Gastroesophageal sphincter (tissue), 3 donors: ENCODE measurements at regions not wholly inside any gene's neighbourhood (a gene's known extent, or its start where the extent isn't known, plus 50 kb on each side); places are given as distances from the start of the nearest gene placed in this dataset.

Experiments
- POLR2A ChIP-seq, 2 donors: fragments of 450-650 bp; IDR thresholded peaks; one replicate each; pipeline ENCODE4 v1.6.1; 2017; ENCODE audit warnings: antibody characterized with exemption in 2 of 2, mild to moderate bottlenecking in 2 of 2, moderate library complexity in 1 of 2
- TF ChIP-seq, protein P1 (sequence below), 4 experiments: fragments of 200-600 bp in 2 of 4; fragments of 450-650 bp in 2 of 4; sonication (generic) in 1 of 4; IDR thresholded peaks; one replicate each; pipeline ENCODE4 v1.5.1; 2017 to 2019; ENCODE audit warnings: antibody characterized with exemption in 4 of 4, mild to moderate bottlenecking in 2 of 4, moderate library complexity in 2 of 4

DNA sequence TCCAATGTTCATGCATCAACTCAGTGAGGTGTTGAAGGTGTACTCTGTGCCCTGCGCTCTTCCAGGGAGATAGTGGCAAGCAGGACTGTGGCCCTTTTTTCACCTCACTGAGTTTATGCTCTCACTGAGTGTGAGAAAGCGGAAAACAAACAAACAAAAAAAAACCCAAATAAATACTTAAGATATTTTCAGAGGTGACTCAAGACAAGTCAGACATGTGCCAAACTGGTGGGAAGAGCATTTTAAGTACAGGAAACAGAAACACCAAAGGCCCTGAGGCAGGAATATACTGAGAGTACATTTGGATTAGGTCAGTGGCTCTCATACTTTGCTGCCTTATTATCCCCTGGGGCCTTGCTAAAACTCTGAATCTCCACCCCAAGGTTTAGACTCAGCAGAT lies 111.9 kb upstream of the IGFBP3 start:
- TF ChIP-seq, protein P1, sequence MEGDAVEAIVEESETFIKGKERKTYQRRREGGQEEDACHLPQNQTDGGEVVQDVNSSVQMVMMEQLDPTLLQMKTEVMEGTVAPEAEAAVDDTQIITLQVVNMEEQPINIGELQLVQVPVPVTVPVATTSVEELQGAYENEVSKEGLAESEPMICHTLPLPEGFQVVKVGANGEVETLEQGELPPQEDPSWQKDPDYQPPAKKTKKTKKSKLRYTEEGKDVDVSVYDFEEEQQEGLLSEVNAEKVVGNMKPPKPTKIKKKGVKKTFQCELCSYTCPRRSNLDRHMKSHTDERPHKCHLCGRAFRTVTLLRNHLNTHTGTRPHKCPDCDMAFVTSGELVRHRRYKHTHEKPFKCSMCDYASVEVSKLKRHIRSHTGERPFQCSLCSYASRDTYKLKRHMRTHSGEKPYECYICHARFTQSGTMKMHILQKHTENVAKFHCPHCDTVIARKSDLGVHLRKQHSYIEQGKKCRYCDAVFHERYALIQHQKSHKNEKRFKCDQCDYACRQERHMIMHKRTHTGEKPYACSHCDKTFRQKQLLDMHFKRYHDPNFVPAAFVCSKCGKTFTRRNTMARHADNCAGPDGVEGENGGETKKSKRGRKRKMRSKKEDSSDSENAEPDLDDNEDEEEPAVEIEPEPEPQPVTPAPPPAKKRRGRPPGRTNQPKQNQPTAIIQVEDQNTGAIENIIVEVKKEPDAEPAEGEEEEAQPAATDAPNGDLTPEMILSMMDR (IDR thresholded peaks at IDR 0.05) = no peak
- TF ChIP-seq POLR2A (IDR thresholded peaks at IDR 0.05) = no peak
